Mononuclear cell (primary cell): ENCODE measurements at regions not wholly inside any gene's neighbourhood (a gene's known extent, or its start where the extent isn't known, plus 50 kb on each side); places are given as distances from the start of the nearest gene placed in this dataset.

ENCODE experiments used
- H3K27me3 ChIP-seq: 2 replicates; pipeline ENCODE4 v1.6.0; 2011; ENCODE audit warnings: low read length, control low read depth; ENCODE audit not compliant: insufficient read depth
- H3K4me1 ChIP-seq: 2 replicates; pipeline ENCODE4 v1.5.1; 2011; ENCODE audit warnings: mild to moderate bottlenecking, low read length, control low read depth; ENCODE audit not compliant: insufficient read depth
- H3K4me3 ChIP-seq: 2 replicates; pipeline ENCODE4 v1.5.1; 2011; ENCODE audit warnings: mild to moderate bottlenecking, low read length, moderate library complexity
- H3K9me3 ChIP-seq: 2 replicates; pipeline ENCODE4 v1.5.1; 2011; ENCODE audit warnings: low read depth, mild to moderate bottlenecking, control low read depth, low read length

DNA sequence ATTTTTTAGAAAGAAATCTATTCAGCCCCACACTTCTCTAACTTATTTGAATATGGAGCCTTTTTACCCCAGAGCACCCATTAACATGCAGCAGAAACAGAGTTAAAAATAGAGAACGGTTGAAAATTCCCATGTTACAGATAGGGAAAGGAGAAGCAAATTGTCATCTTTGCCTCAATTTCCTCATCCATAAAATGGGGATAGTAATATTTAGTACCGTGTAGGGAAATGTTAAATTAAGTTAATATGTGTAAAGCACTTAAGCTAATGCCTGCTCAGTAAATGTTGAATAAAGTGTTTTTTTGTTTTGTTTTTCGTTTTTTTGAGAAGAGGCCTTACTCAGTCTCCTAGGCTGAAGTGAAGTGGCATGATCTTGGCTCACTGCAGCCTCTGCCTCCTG is 50.3 kb downstream of the NAV1 start:
- Histone ChIP-seq H3K27me3 (no peaks in the 10 kb centered on the region), H3K9me3 (no peaks in the 10 kb centered on the region), H3K4me1 (peaks cover 27% of the 10 kb centered on the region), H3K4me3 (no peak overlapping the region)

DNA sequence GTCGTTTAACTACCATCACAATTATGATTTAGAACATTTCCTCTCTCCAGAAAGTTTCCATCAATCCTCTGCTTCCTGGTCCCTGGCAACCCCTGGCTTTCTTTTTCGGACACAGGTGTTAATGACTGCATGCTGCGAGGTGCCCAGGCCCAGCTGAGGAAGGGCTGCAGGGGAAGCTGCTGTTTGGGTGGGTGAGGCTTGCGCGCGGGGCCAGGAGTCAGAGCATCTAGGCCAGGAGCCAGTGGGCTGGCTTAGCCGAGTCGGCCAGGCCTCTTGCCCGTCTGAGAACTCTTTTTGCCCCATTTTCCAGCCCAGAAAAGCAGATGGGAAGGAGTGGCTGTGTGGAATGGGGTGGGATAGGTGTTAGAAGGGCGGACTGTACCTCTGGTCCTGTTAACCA is 51.5 kb downstream of the NAV1 start:
- Histone ChIP-seq H3K9me3 (no peaks in the 10 kb centered on the region), H3K4me1 (peaks cover 25% of the 10 kb centered on the region), H3K4me3 (no peak overlapping the region), H3K27me3 (no peaks in the 10 kb centered on the region)

DNA sequence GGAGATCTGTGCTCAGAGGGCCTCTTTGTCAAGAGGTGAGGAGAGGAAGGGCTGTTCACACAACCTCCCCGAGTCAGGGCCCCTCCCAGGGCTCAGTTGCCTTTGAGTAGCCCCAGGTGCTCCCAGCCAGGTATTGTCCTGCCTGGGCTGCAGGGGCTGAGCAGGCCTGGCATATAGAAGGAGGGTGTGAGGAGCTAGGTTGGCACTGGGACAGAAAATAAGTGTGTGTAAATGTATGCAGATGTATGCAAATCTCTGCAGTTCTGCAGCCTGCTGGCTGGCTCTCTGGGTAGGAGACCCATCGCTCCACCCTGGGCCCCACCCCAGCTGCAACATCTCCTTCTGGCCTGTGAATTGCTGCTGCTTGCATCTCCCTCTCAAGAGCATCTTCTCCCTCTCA is 52.4 kb downstream of the NAV1 start:
- Histone ChIP-seq H3K9me3 (no peaks in the 10 kb centered on the region), H3K27me3 (no peaks in the 10 kb centered on the region), H3K4me3 (no peak overlapping the region), H3K4me1 (peaks cover 25% of the 10 kb centered on the region)

DNA sequence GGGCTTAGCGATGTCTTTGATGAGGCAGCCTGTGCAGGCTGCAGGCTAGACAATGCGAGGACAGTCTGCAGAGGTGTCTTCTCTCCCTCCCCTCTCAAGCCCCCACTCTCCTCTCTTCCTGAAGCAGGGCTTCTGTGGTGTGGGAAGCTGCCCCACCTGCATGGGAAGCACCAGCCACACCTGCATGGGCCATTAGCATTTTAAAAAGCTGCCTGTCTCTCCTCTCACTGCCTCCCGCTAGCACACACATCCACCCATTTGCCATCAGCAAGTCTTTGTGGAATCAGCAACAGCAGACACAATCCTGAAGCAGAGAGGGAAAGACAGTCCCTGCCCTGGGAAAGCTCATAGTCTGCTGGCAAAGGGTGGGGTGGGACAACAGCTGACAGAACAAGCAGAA is 53.1 kb downstream of the NAV1 start:
- no peak overlapping the region for H3K4me3 ChIP-seq
- no peaks in the 10 kb centered on the region for H3K27me3 ChIP-seq
- H3K4me1 ChIP-seq, result peaks cover 25% of the 10 kb centered on the region
- H3K9me3 ChIP-seq, result no peaks in the 10 kb centered on the region

DNA sequence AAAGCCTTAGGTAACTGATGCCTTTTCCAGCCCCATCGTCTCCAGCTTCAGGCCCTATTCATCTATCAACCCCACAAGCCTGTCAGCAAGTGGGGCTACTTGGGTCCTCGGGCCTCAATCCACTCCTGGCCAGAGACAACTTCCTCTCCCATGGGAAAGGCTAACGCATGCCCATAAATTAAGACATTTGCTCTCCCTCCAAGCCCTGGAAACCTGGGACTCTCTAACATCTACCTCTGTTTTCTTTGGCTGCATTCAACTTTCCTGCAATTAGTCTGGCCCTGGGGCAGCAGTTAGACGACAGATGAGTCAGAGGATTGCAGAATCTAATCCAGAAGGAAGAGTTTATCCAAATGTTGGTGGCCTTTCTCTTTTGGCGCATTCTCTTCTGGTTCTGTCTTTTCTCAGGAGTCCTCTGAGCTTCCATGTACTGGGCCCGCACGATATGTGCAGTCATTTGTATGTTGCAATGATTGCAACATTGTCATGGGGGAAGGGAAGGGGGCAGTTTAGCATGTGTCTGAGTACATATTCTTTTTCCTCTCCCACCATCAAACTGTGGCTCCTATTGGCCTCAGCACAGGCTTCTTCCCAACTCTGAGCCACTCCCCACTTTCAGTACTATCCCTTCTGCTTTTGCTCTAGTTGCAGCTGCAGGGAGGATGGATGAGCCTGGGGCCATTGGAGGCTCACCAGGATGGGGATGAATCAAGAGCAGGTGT is 54.4 kb downstream of the NAV1 start:
- no peak overlapping the region for H3K4me3 ChIP-seq
- H3K9me3 ChIP-seq, result no peaks in the 10 kb centered on the region
- no peaks in the 10 kb centered on the region for H3K27me3 ChIP-seq
- H3K4me1 ChIP-seq, result peaks cover 25% of the 10 kb centered on the region

DNA sequence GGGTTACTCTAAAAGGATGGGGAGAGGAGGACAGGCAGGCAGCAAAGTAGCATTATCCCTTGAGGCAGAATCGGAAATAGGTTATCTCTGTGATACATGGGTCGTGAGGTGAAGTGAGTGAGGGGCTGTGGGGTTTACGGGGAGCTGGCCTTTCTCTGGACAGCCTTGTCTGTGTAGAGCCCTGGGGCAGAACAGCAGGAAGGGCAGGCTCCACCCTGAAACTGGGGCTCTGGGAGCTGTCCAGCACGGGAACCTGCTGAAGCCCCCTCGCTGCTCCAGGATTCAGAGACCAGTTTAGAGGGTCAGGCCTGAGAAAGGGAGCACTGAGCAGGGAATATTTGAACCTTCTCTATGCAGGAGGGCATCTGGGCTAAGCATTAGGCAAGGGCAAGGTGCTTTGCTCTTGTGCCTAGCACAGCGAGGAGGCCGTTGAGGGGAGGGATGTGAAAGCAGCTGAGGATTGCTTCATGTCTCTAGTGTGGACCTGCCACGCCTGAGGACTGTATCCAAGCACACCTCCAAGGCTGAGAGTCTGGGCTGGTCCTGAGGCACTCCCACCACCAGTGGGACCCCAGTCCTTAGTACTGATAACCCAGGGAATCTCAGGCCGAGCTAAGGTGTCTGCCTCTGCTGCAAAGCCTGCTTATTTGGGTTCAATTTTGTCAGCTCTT is 55.8 kb downstream of the NAV1 start:
- peaks cover 25% of the 10 kb centered on the region for H3K4me1 ChIP-seq
- no peaks in the 10 kb centered on the region for H3K27me3 ChIP-seq
- H3K9me3 ChIP-seq, result no peaks in the 10 kb centered on the region
- no peak overlapping the region for H3K4me3 ChIP-seq

DNA sequence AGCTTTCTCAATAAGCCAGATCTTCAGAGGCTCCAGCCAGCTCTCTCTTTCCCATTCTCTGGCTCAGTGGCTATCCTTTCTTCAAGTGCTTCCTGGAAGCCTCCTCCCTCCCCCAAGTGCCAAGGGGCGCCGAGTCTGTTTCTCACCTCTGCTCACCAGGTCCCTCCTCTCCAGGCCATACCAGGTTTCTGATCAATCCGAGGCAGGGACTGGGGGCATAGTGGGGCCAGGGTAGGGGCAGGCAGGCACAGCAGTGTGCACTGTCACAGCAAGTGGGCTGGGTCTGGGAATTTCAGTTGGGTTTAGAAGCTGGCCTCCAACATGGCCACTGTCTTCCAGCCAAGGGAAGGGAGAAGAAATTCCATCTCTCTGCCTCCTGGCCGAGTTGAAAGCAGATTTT is 56.5 kb downstream of the NAV1 start:
- Histone ChIP-seq H3K27me3 (no peaks in the 10 kb centered on the region), H3K4me3 (no peak overlapping the region), H3K4me1 (peaks cover 25% of the 10 kb centered on the region), H3K9me3 (no peaks in the 10 kb centered on the region)

DNA sequence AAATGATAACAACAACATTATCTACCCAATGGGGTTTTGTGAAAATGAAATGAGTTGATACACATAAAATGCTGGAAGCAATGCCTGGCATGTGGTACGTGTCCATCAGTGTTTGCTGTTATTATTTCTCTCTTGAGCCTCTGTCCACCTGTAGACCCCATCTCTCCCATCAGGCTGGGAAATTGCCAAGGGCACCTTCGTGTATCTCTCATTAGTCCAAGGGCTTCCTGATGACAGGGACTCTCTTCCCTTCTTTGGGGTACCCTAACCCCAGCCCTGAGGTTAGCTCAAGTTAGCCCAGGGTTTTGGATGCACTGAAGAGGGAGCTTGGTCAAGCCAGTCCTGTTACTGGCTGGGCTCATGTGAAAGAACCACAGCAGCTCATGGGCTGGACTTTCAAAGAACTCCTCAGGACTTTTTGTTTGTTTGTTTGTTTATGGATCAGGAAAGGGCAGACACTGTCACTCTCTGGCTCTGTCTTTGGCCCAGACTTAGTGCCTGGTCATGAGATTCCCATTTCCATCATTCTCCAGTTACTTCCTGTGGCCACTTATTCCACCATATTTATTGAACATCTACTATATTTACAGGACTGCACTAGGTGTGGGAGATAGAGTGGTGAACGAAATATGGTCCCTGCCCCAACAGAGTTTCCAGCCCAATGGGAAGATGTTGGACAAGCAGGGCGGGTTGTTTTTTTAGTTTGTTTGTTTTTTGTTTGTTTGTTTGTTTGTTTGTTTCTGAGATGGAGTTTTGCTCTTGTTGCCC is 57.4 kb downstream of the NAV1 start:
- H3K4me3 ChIP-seq, result no peak overlapping the region
- H3K9me3 ChIP-seq, result no peaks in the 10 kb centered on the region
- H3K4me1 ChIP-seq, result peaks cover 25% of the 10 kb centered on the region
- H3K27me3 ChIP-seq, result no peaks in the 10 kb centered on the region

DNA sequence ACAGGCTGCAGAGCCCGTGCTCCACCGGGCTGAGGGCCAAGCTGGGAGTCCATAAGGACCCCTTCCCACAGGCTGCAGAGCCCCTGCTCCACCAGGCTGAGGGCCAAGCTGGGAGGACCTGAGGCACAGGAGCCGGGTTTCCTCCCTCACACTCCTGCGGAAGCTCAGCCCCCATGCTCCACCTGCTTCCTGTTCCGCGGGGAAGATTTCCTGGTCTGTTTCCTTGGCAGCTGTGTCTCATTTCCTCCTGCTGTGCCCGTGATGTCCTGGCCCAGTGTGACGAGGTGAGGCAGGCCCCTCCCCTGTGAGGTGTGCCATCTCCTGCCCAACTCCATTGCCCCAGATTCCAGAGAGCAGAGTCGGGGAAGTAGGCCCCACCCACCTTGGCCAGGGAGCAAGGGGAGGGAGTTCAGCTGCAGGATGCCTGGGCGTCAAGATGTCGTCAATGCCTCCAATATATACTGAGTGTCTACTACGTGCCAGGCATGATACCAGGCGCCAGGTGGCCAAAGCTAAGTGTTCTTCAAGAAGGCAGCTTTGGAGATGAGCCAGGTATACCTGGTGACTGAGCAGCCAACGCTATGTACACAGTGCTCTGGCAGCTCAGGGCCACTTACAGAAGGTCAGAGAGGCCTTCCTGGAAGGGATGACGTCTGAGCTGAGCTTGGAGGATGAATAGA is 58.8 kb downstream of the NAV1 start:
- Histone ChIP-seq H3K4me1 (peaks cover 20% of the 10 kb centered on the region), H3K27me3 (no peaks in the 10 kb centered on the region), H3K4me3 (no peak overlapping the region), H3K9me3 (no peaks in the 10 kb centered on the region)

DNA sequence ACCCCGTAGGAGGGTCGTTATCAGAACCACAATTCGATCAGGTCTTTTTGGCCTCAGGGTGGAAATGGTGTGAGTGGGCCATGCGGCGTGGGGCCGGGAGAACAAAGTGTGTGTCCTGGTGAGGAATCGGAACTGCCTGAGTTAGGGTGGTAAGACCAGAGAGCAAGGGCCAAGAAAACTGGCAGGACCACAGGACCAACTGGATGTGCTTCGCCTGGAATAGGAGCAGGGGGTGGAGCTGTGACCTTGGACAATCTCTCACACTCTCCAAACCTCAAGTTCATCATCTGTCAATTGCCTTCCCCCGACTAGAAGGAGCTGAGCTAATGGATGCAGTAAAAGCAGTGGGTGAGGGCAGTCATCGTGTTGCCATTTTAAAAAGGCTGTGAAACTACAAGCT is 59.5 kb downstream of the NAV1 start:
- Histone ChIP-seq H3K27me3 (no peaks in the 10 kb centered on the region), H3K4me3 (no peak overlapping the region), H3K4me1 (peaks cover 13% of the 10 kb centered on the region), H3K9me3 (no peaks in the 10 kb centered on the region)

DNA sequence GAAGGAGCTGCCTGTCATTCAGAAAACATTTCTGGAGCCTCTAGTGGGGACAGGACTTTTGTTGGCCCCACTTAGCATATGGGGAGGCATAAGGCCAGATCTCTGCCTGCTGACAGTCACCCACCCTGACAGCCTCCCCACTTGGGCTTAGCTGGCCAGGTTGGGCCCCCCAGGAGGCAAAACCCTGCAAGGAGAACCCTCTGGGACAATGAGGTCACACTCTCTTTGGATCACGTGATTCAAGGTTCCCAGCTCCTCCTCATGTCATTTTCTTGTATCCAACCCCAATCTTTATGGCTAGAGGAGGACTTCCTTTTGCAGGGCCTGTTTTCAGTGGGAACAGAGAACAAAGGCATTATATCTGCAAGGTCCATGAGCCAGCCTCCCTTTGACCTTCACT is 60.0 kb downstream of the NAV1 start:
- no peaks in the 10 kb centered on the region for H3K27me3 ChIP-seq
- no peaks in the 10 kb centered on the region for H3K9me3 ChIP-seq
- peaks cover 8% of the 10 kb centered on the region for H3K4me1 ChIP-seq
- H3K4me3 ChIP-seq, result no peak overlapping the region

DNA sequence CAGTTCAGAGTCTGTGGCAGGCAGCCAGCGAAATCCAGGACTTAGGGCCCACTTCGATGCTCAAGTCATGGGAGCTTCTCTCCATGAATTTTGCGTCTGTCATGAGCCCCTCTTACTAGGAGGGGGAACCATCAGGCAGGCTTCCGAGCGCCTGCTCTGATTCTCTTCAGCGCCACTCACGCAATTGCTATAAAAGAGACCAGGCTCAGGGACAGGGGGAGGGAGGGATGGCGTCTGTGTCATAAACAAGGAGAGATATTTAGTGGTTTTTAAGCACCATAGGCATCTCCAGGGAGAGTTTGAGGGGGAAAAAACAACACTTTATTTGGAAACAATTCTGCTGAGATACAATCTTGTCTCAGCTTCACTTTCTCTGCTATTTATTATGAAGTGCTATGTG is 60.6 kb downstream of the NAV1 start:
- no peaks in the 10 kb centered on the region for H3K27me3 ChIP-seq
- no peak overlapping the region for H3K4me3 ChIP-seq
- peaks cover 2% of the 10 kb centered on the region for H3K4me1 ChIP-seq
- H3K9me3 ChIP-seq, result no peaks in the 10 kb centered on the region

DNA sequence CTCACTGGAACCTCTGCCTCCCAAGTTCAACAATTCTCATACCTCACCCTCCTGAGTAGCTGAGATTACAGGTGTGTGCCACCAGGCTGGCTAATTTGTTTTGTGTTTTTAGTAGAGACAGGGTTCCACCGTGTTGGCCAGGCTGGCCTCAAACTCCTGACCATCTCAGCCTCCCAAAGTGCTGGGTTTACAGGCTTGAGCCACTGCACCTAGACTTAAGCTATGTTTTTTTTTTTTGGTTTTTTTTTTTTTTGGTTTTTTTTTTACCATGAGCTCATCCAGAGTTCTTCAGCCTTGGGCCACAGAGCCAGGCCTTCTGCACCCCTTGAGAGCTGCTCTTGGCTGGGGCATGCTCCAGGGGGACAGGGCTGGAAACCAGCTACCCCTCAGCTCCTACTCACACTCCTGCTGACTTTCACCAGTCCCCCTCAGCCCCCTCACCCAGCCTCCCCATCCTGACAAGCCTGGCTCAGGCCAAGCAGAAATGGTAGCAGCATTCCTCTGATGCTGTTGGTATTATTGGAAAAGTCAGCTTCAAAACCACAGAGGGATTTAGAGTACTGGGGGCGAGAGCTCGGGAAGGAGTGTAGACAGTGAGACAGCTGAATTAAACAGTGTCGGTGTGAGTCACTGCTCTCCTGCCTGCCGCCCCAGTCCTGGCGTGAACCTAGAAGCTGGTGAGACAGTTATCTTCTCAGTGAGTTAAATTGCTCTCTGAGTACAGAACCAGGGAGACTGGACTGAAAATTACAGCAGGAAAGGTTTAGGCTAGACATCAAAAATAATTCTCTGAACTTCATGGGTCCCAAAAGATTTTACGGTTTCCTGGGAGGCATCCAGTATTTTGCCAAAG is 63.7 kb downstream of the NAV1 start:
- no peak overlapping the region for H3K4me3 ChIP-seq
- H3K4me1 ChIP-seq, result no peaks in the 10 kb centered on the region
- no peaks in the 10 kb centered on the region for H3K27me3 ChIP-seq
- H3K9me3 ChIP-seq, result no peaks in the 10 kb centered on the region

DNA sequence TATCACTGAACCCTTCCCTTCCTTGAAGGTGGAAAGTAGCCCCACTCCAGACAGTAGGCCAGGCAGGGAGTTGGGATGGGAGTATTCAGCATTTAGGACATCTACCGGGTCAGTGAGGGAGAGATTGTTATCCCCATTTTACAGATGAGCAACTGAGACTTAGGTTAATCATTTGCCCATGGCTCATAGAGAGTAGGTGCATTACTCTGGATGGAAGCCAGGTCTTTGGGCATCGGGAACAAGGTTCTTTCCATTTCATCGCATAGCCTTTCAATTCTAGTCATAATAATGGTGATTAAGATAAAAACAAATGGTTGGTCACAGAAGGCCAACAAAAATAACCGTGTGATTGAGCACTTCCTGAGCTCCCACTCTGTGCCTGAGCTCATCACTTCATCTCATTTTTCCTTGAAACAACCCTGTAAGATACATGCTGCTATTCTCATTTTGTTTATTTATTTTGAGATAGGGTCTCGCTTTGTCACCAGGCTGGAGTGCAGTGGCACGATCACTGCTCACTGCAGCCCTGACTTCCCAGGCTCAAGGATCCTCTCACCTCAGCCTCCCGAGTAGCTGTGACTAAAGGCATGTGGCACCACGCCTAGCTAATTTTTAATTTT is 64.8 kb downstream of the NAV1 start:
- no peaks in the 10 kb centered on the region for H3K27me3 ChIP-seq
- H3K9me3 ChIP-seq, result no peaks in the 10 kb centered on the region
- H3K4me1 ChIP-seq, result no peaks in the 10 kb centered on the region
- H3K4me3 ChIP-seq, result no peak overlapping the region
